GM12874 (cell line): ENCODE measurements at regions not wholly inside any gene's neighbourhood (a gene's known extent, or its start where the extent isn't known, plus 50 kb on each side); places are given as distances from the start of the nearest gene placed in this dataset.

Source experiments
- CTCF ChIP-seq: IDR thresholded peaks from 2 replicates; pipeline ENCODE4 v1.5.1; 2011; ENCODE audit warnings: low read depth, mild to moderate bottlenecking, control low read depth, low read length, moderate library complexity; ENCODE audit not compliant: insufficient read depth

DNA sequence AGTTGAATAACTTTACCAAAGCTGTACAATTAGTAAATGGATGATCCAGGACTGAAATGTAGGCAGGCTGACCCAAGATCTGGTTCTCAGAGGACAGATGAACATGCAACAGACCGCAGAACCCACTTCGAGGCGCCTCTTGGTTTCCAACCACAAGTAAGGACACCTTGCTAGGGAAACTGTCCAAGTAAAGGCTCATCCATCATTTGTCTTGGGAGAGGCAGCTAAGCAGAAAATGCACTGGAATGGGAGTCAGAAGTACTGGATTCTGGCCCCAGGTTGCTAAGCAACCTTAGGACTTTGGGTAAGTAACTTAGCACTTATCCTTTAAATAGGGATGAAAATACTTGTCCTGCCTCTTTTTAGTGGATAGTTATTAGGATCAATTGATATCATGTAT lies 366.3 kb upstream of the LRRC3B start:
- TF ChIP-seq CTCF = no peak

DNA sequence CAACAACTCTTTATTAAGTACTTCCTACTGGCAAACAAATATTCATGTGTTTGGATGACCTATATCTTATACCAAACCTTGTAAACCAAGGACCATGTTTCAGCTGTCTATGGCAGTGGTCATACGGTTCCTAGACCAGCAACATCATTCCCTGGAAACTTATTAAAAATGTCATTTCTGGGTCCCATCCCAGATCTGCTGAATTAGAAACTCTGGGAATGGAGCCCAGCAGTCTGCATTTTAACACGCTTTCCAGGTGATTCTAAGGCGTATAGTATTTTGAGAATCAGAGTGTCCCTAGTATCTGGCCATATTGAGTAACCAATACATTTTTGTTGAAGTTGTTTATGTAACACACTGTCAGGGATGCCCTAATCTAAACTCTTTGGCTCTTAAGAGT lies 363.4 kb upstream of the LRRC3B start:
- TF ChIP-seq CTCF = no peak

- no peak for TF ChIP-seq CTCF
Observed at GRCh38 chr3:26260139-26260538, 362.4 kb upstream of the LRRC3B start.

GRCh38 chr3:26264708-26265107 lies 357.9 kb upstream of the LRRC3B start:
- no peak for TF ChIP-seq CTCF

DNA sequence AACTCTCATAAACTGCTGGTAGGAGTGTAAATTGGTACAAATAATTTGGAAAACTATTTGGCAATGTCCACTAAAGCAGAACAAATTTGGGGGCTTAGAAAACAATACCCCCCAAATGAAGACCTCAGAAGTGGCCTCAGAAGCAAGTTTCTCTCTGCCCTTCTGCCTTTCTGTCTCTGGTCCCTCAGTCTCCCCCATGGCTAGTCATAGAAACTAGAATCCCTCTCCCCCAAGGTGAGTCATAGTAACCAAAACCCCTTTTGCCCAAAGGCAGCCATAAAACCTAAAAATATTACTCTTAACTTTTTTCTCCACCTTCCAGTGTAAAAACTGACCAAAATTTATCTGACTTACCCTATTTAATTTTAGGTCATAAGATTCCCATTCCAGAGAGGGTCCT lies 350.7 kb upstream of the LRRC3B start:
- no peak for TF ChIP-seq CTCF

GRCh38 chr3:26273196-26273595 lies 349.4 kb upstream of the LRRC3B start:
- no peak for TF ChIP-seq CTCF

- TF ChIP-seq CTCF = no peak
Observed at GRCh38 chr3:26279091-26279490, 343.5 kb upstream of the LRRC3B start.

DNA sequence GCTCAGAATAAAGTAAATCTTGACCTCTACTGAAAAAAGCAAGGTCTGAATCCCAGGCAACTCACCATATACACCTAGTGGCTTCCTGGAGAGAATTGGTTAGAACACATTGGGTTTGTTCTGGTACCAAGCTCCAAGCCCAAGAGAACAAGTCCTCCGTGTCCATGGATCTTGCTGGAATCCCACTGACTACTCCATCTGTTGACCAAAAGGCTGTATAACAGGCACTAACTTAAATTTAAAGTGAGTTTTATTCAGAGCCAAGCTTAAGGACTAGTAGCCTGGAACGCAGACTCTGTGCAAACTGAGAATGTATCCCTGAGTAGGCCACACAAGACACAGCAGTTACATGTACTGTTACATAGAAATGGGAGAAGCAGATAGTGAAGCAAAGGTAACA lies 342.1 kb upstream of the LRRC3B start:
- TF ChIP-seq CTCF = no peak
